ENCODE measurements at regions not wholly inside any gene's neighbourhood (a gene's known extent, or its start where the extent isn't known, plus 50 kb on each side); places are given as distances from the start of the nearest gene placed in this dataset.
A peak's percentile ranks its signal among the peaks of the same experiment; 100 is the strongest.

DNA sequence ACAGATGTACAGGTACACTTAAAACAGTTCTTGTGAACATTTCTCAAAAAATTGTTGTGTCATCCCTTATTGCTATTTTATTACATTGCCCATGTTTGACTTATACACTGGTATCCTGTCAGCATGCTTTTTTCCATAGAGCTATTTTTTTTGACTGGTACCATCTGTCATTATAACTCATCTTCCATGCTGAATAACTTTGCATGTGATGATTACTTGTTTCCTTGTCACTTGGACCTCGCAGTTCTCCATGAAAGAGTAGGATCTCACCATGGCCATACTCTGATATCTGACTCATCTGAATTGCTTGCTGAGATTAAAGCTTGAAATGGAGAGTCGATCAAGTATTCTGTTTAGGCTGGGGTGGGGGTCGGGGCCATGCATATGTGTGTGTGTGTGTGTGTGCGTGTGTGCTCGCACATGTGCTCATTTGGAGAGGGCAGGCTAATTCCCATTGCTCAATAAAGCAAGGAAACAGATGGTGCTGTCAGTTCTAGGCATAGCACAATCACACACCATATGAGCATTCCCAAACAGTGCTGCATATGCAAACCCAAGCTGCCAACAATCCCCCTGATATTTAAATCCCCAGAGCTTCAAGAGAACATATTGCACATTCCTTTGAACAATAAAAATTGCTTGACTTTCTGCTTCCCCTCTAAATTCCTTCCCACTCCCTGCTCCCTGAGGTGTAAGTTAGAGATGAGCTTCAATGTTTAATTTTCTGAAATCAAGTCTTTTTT, 62.9 kb downstream of the NHLRC3 start:
- DNase-seq (ENCODE audit: low spot score), result no peak

DNA sequence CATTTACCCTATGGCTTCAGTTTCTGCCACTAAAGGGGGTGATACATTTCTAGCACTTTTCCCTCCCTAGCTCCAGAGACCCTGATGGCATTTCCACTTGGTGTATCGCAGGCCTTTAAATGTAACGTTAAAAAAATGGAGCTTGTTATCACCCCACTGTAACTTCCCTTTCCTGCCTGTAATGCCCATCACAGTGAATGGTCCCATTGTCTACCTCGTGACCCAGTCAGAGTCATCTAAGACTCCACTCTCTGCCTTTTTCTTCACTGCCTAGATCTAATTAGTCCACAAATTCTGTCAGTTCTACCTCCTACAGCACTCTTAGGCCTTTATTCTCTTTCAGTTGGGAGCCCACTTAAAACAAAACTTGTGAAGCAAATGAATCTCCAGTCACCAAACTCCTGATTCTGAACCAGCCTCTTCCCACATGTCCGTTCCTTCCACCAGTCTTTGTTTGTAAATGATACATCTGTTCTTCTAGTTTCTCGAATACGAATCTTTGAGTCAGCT, 64.8 kb downstream of the NHLRC3 start:
- no peak for DNase-seq (ENCODE audit: low spot score)

DNA sequence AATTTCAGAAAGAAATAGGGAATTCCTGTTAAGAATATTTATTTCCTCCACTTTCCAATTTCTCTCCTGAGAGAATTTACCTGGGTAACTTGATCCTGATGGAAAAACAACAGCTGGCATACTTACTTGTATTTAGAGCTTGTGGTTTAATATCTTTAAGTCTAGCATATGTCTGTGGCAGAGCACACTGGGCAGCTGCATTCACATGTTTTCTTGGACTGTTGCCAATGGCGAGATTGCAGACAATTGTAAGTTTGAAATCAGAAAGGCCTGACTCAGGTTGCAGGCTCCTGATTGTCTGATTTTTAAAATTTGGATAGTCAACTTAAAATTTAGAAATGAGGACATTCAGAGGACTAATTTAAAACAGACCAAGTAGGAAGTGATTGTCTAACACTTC, 66.9 kb downstream of the NHLRC3 start:
- no peak for DNase-seq (ENCODE audit: low spot score)

GRCh38 chr13:39106216-39107005, 68.2 kb downstream of the NHLRC3 start:
- no peak for DNase-seq (ENCODE audit: low spot score)

- DNase-seq (ENCODE audit: low spot score), result no peak
Observed at GRCh38 chr13:39107561-39107960, 69.3 kb downstream of the NHLRC3 start.

DNA sequence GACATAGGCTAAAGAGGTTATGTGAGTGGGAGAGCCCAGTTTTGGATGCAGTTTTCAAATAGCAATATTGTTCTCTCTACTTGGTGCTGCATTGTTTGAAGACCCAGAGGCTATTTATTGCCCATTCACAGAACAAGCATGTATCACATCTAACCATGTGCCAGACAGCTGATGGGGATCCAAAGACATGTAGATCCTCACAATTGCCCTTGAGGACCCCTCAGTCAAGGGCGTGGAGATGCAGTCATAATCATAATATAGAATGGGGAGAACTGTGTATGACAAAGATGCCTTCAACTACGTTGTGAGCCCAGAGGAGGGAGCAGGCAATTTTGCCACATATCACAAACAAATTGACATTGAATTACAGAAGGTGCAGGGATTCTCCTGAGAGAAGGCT, 70.5 kb downstream of the NHLRC3 start:
- no peak for DNase-seq (ENCODE audit: low spot score)

DNA sequence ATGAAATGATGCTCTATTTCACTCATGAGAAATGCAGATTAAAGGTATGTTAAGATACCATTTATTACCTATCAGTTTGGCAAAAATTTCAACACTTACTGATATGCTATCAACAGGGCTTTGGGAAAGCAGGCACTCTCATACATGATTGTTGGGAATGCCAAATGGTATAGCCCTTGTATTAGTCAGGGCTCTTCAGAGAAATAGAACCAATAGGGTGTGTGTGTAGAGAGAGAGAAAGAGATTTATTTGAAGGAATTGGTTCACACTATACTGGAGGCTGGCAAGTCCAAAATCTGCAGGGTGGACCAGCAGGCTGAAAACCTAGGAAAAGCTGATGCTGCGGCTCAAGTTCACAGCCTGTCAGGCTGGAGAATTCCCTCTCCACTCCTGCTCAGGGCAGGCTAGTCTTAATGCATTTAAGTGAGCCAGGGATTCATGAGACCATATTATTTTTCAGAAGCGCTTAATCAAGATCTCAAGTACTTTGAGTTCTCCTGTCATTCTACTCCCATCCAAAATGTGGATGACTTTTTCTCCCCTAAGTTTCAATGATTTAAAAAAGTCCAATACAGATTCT, 72.4 kb downstream of the NHLRC3 start:
- DNase-seq (ENCODE audit: low spot score), result no peak

GRCh38 chr13:39111145-39111544, 72.9 kb downstream of the NHLRC3 start:
- DNase-seq (ENCODE audit: low spot score), result no peak

DNA sequence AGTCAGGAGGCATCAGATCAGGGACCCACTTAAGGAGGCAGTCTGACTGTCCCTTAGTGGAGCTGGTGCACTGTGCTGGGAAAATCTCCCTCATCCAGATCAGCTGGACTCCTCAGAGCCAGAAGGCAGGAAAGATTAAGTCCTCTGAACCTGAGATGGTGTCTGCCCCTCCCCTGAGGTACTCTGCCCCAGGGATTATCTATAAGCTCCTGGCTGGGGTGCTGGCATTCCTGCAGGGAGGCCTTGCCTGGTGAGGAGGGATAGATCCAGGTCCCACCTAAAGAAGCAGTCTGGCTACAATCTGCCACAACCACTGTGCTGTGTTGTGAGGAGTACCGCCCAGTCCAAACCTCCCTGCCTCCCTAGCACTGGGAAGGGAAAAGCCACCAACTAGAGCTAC, 81.2 kb downstream of the NHLRC3 start:
- DNase-seq (ENCODE audit: low spot score), result no peak

DNA sequence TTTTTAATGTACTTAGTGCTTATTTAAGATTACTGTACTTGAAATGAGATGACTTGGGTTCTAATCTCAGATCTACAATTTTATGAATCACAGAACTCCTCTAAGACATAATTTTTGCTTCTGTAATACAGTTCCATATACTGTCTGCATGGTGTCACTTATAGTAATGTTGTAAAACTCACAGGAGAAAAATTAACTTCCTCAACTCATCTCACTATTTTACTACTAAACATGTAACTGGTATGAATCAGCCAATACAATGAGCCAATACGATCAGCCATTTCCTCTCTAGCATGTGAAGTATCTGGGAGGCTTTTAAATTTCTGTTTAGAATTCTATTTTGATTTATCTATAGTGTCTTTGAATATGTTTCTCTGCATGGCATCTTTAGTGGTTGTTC, 85.3 kb downstream of the NHLRC3 start:
- no peak for DNase-seq (ENCODE audit: low spot score)

DNA sequence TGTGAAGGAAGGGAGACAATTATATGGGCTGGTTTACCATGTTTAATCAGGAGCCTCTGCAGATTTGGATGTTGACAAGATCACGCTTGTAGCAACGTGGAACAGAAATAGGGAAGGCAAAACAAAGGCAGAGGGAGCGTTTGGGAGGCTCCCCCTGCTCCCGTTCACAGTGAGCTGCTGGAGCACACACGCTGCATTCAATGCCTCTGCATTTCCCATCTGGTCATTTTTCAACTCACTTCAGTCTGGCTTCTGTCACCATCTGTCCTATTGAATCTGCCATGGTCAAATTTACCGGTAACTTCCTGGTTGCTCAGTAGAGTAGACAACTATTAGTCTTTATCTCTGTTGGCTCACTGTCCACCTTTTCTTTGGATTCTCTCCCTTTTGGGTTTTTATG, 91.0 kb downstream of the NHLRC3 start:
- no peak for DNase-seq (ENCODE audit: low spot score)

DNA sequence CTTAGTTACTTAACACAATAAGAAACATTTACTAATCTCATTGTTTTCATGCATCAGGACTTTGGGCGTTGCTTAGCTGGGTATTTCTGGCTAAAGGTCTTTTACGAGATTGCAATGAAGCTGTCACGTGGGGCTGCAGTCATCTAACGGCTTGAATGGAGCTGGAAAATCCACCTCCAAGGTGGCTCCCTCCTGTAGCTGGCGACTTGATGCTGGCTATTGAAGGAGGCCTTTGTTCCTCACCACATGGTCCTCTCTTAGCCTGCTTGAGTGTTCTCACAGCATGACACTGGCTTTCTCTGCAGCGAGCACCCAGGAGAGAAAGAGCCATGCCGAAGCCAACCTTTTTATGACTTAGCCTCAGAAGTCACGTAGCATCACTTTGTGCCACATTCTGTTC, 92.0 kb downstream of the NHLRC3 start:
- DNase-seq (ENCODE audit: low spot score), result no peak

DNA sequence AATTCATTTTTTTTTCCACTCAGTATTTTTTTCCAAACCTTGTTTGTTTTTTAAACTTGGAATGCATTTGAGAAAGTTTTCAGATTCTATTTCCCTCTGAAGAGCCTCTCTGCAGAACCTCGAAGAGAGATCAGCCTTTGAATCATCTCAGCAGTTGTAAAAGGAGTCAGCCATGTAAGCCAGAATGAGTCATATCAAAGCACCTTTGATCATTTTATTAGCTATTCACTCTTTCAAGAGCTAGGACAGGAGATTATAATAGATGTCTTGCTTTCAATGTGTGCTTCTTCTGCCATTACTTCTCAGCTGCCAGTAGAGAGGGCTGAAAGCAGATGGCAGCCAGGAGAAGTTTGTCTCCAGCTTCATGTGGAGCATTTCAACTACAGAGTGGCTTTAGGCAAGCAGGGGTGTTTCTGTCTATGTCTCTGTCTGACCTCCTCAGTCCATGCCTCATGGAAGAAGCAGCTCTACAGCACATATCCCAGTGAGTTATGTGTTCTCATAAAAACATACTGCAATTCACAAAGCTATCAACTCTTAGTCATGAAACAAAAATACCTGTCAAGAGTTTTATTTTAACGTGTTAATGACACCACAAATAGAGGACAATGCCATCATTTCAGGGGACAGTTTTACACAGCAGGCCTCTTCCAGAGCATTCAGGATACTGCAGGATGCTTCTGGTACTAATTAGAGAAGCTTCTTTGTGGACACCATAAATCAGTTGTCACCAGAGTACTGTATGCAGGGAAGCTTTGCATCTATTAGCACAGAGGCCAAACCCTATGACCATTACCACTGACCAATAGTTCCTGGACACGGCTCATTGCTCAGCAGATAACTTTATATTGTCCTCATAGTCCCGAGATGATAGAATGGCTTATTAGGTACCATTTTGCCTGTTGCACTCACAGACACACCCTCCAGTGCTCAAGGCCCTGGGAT, 94.3 kb downstream of the NHLRC3 start:
- DNase-seq (ENCODE audit: low spot score), result no peak

DNA sequence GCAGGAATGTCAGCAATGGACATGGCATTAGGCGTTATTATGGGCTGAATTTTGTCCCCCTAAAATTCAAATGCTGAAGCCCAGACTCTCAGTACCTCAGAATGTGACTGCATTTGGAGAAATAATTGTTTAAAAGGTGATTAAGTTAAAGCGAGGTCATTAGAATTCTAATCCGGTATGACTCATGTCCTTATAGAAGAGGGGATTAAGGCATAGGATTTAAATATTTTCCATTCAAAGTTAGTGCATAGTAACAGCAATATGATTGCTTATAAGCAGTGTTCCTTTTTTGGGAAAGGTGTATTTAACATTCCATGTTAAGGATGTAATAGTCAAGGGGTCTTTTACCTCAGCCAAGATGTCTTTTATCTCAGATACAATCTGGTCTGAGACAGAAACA, 95.5 kb downstream of the NHLRC3 start:
- no peak for DNase-seq (ENCODE audit: low spot score)

- DNase-seq (ENCODE audit: low spot score), result no peak
Observed at GRCh38 chr13:39134574-39134973, 96.3 kb downstream of the NHLRC3 start.

DNA sequence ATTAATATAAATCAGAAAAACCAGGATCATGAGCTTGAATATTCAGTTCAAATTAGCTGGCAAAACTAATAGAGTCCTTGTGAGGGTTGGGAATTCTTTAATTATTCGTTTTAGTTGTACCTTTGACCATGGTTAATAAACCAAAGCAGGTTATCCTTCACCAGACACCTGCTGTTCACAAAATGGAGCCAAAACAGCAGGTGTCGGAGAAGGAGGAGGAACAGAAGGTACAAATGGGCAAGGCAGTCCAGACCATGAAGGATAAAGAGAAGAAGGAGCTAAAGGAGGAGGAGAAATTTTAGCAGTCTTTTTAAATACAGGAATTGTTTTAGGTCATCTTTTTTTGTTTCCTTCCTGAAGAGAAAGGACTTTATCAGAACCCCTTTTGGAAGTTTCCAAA, 106.1 kb downstream of the NHLRC3 start:
- DNase-seq (ENCODE audit: low spot score), result no peak

DNA sequence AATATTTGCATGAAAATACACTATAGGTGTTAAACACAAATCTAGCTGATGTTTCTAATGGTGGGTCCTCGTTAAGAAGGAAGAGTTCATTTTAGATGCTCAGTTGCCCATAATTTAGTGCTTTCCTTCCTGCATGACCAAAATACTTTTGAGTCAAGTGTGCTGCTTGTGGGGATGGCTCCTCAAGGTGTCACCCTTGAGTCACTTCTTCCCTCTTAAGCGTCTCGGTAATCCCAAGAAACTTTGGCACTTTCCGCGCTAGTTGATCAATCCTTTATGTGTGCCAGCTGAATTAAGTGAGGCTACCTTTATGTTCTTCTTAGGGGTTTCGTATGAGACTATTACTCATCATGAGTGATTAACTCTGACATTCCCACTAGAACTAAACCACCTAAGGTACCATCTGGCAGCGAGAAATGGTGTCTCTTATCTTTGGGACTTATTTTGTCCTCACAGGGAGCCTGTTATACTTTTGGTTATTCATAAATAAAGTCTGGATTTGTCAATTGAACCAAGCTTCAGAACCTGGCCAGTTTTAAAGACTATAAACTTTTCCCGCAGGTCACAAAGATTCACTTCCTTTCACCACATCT, 106.8 kb downstream of the NHLRC3 start:
- DNase-seq (ENCODE audit: low spot score), result peak; percentile 11

GRCh38 chr13:39148513-39148961, 110.3 kb downstream of the NHLRC3 start:
- DNase-seq (ENCODE audit: low spot score), result no peak

- no peak for DNase-seq (ENCODE audit: low spot score)
Observed at GRCh38 chr13:39149896-39150295, 111.6 kb downstream of the NHLRC3 start.

DNA sequence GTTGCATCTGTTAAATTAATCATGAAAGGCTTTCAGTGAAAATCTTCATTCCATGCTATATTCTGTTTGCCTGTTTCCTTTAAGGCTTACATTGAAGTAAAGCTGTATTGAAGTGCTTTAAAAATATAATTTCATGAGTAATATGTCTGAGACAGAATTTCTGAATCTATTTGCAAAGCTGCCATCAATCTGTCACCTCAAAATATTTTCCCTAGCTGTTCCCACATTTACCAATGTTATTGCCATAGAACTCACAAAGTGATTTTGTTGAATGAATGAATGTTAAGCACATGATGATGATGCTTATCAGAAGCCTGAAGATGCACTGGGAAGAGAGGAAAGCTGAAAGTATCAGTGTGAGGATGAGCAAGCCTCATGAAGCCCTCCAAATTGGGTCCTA, 115.8 kb downstream of the NHLRC3 start:
- DNase-seq (ENCODE audit: low spot score), result no peak

DNA sequence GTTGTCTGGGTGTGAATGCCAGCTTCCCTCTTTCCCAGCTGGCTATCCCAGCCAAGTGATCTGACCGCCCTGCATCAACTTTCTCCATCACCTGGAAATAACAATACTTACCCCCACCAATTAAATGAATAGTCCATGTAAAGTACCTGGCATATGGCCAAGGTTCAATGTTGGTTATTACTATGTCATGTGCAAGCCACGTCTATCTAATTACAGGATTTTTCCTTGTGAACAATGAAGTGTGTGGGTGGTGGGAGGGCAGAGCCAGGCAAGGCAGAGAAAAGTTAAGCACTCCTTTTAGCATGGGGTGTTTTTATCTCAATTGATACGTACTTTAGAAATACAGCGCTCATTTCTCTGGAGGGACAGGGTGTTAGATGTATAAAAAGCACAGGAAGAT, 121.1 kb downstream of the NHLRC3 start:
- no peak for DNase-seq (ENCODE audit: low spot score)
